ENCODE measurements at regions not wholly inside any gene's neighbourhood (a gene's known extent, or its start where the extent isn't known, plus 50 kb on each side); places are given as distances from the start of the nearest gene placed in this dataset.

- no peak for DNase-seq (ENCODE audit: low spot score)
Observed at GRCh38 chr18:25646971-25647370, 295.0 kb upstream of the ZNF521 start.

GRCh38 chr18:25639596-25639995, 287.6 kb upstream of the ZNF521 start:
- DNase-seq (ENCODE audit: low spot score), result no peak

DNA sequence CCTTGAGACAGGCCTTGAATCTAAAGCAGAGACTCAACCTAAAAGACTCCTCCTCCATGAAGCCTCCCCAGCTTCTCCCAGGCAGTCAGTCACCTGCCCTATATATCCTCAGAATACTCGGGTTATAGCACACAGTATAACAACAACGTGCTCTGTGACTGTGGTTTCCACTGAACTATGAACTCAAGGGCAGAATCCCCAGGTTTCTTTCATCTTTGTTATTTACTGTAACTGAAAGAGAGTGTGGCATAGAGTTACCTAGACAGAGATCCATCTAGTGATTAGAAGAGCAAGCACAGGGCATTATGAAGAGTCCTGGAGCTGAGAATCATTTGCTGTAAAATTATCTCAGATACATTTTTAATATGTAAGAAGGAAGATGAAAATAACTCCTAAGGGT, 281.6 kb upstream of the ZNF521 start:
- no peak for DNase-seq (ENCODE audit: low spot score)

- no peak for DNase-seq (ENCODE audit: low spot score)
Observed at GRCh38 chr18:25630682-25631081, 278.7 kb upstream of the ZNF521 start.

- no peak for DNase-seq (ENCODE audit: low spot score)
Observed at GRCh38 chr18:25621682-25622081, 269.7 kb upstream of the ZNF521 start.

- no peak for DNase-seq (ENCODE audit: low spot score)
Observed at GRCh38 chr18:25621144-25621543, 269.2 kb upstream of the ZNF521 start.

DNA sequence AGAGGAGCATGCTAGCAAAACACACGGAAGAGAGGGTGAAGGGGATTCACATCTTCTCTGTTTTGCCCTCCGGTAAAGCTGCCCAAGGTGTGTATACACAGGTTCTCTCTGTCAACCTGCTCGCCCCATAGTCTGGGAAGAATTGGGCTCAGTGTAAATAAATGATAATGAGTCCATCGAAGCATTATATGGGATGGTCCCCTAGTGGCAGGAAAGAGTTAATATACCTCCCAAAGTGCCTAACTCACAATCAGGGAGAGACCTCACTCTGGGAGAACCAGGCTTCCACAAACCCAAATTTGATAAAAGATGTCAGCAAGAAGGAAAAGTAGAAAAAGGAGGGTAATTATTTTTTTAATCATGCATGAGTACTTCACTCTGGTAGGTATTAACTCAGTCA, 262.2 kb upstream of the ZNF521 start:
- DNase-seq (ENCODE audit: low spot score), result no peak

DNA sequence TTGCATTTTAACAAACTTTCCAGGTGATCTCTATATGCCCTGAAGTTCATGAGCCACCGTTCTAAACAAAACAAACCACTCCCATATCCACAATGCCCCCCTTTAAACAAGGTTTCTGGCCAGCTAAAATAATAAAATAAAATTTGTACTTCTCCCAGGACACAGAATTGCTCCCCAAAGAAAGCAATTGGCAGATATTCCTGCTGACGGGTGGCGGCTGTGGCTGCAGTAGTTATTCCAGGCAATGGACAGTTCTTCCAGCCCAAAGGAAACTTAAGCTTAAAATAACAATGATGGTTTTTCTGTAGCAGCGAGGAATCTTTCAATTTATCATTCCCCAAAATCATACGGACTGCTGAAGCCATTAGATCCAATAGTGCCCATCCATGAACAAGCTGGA, 260.5 kb upstream of the ZNF521 start:
- DNase-seq (ENCODE audit: low spot score), result no peak

DNA sequence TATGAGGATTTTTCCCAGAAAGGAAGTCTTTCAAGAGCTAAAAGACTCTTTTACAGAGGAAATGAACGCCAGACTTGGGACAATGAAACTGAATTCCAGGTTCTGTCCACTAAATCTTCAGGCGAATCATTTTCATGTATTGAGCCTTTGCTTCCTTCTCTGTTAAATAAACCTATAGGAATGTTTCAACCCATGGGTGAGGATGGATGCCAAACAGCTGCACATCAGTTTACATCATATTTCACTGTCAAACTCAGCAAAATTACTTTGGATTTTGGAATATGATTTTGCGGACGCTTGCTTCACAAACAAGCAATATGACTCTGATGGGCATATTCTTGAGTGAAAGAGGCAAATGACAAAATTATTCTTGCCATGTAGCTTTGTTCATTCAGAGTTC, 256.1 kb upstream of the ZNF521 start:
- no peak for DNase-seq (ENCODE audit: low spot score)

GRCh38 chr18:25604894-25605597, 253.1 kb upstream of the ZNF521 start:
- DNase-seq (ENCODE audit: low spot score), result no peak

GRCh38 chr18:25604196-25604893, 252.4 kb upstream of the ZNF521 start:
- DNase-seq (ENCODE audit: low spot score), result no peak

DNA sequence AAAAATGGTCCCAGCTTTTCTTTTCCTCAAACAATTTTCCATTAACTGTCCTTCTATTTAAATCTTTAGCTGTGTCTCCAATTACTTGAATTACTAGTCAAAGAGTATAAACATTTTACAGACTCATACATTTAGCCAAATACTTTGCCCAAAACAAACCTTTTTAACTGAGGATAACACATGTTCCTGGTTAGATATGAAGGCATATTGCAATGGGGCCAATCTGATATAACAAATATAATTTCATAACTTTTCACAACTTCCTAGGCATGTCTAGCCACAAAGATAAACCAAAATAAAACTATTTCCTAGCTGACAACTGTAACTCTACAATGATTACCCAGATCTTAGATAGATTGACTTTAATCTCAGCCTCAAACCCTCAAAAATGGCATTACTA, 247.5 kb upstream of the ZNF521 start:
- DNase-seq (ENCODE audit: low spot score), result no peak

DNA sequence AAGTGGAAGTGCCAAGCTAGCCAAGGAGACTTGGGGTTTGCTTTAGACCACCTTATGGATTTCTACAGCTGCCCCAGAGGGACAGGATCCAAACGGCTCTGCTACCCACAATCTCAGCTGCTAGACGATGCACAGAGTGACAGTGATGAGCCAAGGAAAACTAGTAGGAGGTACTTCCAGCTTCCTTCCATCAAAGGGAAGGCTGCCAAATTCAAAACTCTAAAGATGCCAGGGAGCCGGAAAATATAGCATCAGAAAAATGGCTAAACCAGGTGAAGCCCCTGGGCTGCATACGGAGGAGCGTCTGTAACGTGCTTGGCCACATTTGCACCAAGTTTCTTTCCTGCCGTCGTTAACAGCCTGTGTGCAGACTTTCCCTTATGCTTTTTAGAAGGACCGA, 245.5 kb upstream of the ZNF521 start:
- no peak for DNase-seq (ENCODE audit: low spot score)

- DNase-seq (ENCODE audit: low spot score), result no peak
Observed at GRCh38 chr18:25595274-25596060, 243.5 kb upstream of the ZNF521 start.

DNA sequence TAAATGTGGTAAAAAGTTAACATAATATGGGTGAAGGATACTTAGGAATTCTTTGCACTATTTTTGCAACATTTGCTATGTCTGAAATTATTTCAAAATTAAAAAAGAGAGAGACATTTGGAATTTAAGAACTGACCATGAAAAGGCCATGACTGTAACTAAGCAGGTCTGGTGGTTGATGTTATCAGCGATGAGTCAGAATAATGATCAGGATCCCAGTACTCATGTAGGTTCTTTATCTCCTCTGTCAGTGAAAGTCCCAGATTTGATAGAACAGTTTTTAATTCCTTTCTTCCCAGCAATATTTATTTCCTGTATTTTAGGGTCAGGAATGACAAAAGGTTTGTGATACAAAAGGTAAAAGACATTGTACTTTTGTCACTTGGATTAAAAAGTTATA, 242.4 kb upstream of the ZNF521 start:
- DNase-seq (ENCODE audit: low spot score), result no peak

DNA sequence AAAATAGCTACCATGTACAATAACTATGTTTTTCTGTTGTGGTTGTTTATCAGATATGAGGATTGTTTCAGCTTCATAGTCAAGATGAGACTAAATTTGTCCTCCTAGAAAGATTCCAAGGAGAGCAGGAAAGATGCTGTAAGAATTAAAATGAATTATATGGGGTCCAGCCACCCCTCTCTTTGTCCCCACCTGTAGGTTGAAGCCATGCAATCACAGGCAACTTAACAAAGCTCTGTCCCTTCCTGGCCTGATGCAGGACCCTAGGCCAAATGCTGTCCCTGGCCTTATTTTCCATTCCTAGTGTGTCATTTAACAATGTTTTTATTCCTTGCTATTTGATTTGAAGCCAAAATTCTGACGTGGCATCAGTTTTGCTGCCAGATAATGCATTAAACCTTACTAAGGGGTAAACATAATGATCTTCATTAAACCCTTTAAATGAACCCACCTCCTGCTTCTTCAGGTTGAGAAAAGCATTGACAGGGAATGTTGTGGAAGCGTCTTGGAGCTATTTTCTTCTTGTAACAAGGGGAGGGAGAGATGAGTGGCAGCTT, 240.9 kb upstream of the ZNF521 start:
- DNase-seq (ENCODE audit: low spot score), result no peak

- no peak for DNase-seq (ENCODE audit: low spot score)
Observed at GRCh38 chr18:25590456-25590855, 238.5 kb upstream of the ZNF521 start.

DNA sequence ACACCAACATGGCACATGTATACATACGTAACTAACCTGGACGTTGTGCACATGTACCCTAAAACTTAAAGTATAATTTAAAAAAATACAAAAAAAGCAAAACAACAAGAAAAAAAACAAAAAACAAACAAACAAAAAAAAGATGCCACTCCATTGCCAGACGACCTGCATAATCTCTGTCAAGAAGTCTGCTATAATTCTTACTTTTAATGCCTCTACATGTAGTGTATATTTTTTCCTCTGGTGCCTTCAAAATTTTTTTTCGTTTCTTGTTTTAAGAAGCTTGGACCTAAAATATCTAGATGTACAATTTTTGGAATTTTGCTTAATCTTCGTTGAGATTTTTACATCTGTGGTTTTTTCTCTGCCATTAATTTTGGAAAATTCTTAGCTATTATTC, 235.6 kb upstream of the ZNF521 start:
- no peak for DNase-seq (ENCODE audit: low spot score)

DNA sequence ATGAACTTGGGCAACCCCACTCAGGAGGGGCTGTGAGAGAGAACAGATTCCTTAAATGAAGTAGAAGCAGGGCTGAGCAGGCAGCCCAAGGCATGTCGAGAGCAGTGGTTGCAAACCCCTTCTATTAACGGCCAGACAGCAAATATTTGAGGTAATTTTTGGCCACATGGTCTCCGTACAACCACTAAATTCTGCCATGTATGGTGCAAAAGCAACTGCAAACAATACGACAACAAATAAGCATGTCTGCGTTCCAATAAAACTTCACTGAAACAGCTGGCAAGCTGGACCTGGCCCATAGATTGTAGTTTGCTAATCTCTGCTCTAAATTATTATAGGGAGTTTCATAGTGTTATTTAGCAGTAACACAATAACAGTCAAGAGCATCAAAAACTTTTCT, 217.0 kb upstream of the ZNF521 start:
- no peak for DNase-seq (ENCODE audit: low spot score)

DNA sequence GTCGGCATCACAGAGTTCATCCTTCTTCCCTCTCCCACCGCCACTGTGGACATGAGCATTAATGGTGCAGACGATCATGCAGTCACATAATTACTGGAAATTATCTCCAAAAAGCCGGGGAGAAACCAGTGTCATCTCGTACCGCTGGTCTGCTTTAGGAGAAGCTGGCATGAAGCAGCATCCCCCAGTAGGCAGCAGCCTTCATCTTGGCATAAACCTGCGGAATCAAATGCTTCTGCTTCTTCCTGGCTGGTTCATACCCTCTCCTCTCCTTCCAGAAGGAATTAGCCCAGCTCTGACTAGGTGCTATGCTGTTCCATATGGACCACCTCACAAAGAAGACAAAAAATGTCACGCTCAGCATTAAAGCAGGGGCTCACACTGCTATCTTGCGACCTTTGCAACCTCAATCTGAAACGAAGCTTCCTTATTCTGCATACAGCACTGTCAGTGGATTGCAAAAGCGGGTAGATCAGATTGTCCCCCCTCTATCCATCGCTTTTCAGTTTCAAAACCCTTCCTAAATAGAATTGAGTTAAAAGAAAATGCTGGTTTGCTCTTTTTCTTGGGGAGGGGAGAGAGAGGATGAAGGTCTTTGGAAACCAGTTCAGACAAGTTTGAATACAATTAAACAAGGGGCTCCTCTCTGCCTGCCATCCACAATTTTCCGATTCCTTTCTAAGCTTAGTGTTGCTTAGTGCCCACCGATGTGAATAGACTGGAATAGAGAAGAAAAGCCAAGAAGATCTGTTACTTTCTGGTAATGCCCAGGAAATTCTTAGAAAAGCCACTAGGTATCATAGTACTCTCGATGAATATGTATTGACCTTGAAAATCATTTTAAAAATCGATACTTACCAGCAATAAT, 212.1 kb upstream of the ZNF521 start:
- no peak for DNase-seq (ENCODE audit: low spot score)

DNA sequence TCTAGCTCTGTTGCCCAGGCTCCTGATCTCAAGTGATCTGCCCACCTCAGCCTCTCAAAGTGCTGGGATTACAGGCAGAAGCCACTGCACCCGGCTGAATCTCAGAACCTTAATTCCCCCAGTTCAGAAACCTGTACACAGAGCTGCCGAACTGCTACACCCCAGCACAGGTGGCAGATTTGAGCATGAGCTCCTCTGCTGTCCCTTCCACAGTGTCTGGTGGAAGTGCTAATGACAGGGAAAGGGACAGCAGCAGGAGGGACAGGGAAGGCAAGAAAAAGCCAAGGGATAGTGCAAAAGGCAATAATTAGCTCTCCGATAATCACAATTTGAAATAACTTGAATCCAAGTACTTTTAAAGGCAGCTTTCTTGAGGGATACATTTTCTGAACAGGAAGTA, 211.4 kb upstream of the ZNF521 start:
- DNase-seq (ENCODE audit: low spot score), result no peak

GRCh38 chr18:25561918-25562317, 210.0 kb upstream of the ZNF521 start:
- no peak for DNase-seq (ENCODE audit: low spot score)
